ENCODE measurements at regions not wholly inside any gene's neighbourhood (a gene's known extent, or its start where the extent isn't known, plus 50 kb on each side); places are given as distances from the start of the nearest gene placed in this dataset.

GRCh38 chr6:66068033-66068432, 361.0 kb upstream of the EYS start:
- TF ChIP-seq CTCF (IDR thresholded peaks at IDR 0.05; ENCODE audit: insufficient read depth, low read length, severe bottlenecking) = no peak
- no peak overlapping the region for H3K4me3 ChIP-seq (ENCODE audit: low read depth, low read length)
- H3K27me3 ChIP-seq (ENCODE audit: control insufficient read depth, insufficient read depth, low read length) = no peaks in the 10 kb centered on the region
- no peak for DNase-seq (ENCODE audit: low read depth)
- no peaks in the 10 kb centered on the region for H3K36me3 ChIP-seq (ENCODE audit: control insufficient read depth, insufficient read depth, low read length)
- FAIRE-seq = no peak

- DNase-seq (ENCODE audit: low read depth) (no peak), FAIRE-seq (no peak)
- TF ChIP-seq CTCF (IDR thresholded peaks at IDR 0.05; ENCODE audit: insufficient read depth, low read length, severe bottlenecking) = no peak
- Histone ChIP-seq H3K27me3 (ENCODE audit: control insufficient read depth, insufficient read depth, low read length) (no peaks in the 10 kb centered on the region), H3K36me3 (ENCODE audit: control insufficient read depth, insufficient read depth, low read length) (no peaks in the 10 kb centered on the region), H3K4me3 (ENCODE audit: low read depth, low read length) (no peak overlapping the region)
These were observed 358.3 kb upstream of the EYS start for GRCh38 chr6:66065313-66065712.

GRCh38 chr6:66057034-66057433, 350.0 kb upstream of the EYS start:
- Histone ChIP-seq H3K4me3 (ENCODE audit: low read depth, low read length) (no peak overlapping the region), H3K27me3 (ENCODE audit: control insufficient read depth, insufficient read depth, low read length) (no peaks in the 10 kb centered on the region), H3K36me3 (ENCODE audit: control insufficient read depth, insufficient read depth, low read length) (no peaks in the 10 kb centered on the region)
- DNase-seq (ENCODE audit: low read depth) (no peak), FAIRE-seq (no peak)
- no peak for TF ChIP-seq CTCF (IDR thresholded peaks at IDR 0.05; ENCODE audit: insufficient read depth, low read length, severe bottlenecking)

- TF ChIP-seq CTCF (IDR thresholded peaks at IDR 0.05; ENCODE audit: insufficient read depth, low read length, severe bottlenecking) = no peak
- Histone ChIP-seq H3K36me3 (ENCODE audit: control insufficient read depth, insufficient read depth, low read length) (no peaks in the 10 kb centered on the region), H3K4me3 (ENCODE audit: low read depth, low read length) (no peak overlapping the region), H3K27me3 (ENCODE audit: control insufficient read depth, insufficient read depth, low read length) (no peaks in the 10 kb centered on the region)
- DNase-seq (ENCODE audit: low read depth) = no peak
- no peak for FAIRE-seq
These were observed 347.9 kb upstream of the EYS start for GRCh38 chr6:66054967-66055366.

GRCh38 chr6:66051812-66052211, 344.8 kb upstream of the EYS start:
- no peak for DNase-seq (ENCODE audit: low read depth)
- no peak for TF ChIP-seq CTCF (IDR thresholded peaks at IDR 0.05; ENCODE audit: insufficient read depth, low read length, severe bottlenecking)
- Histone ChIP-seq H3K36me3 (ENCODE audit: control insufficient read depth, insufficient read depth, low read length) (no peaks in the 10 kb centered on the region), H3K4me3 (ENCODE audit: low read depth, low read length) (no peak overlapping the region), H3K27me3 (ENCODE audit: control insufficient read depth, insufficient read depth, low read length) (no peaks in the 10 kb centered on the region)
- FAIRE-seq = no peak

GRCh38 chr6:66048684-66049474, 341.9 kb upstream of the EYS start:
- no peaks in the 10 kb centered on the region for H3K36me3 ChIP-seq (ENCODE audit: control insufficient read depth, insufficient read depth, low read length)
- no peaks in the 10 kb centered on the region for H3K27me3 ChIP-seq (ENCODE audit: control insufficient read depth, insufficient read depth, low read length)
- no peak for TF ChIP-seq CTCF (IDR thresholded peaks at IDR 0.05; ENCODE audit: insufficient read depth, low read length, severe bottlenecking)
- no peak overlapping the region for H3K4me3 ChIP-seq (ENCODE audit: low read depth, low read length)
- no peak for DNase-seq (ENCODE audit: low read depth)
- no peak for FAIRE-seq

Measured in bronchial epithelial cell (primary cell).